ENCODE measurements at regions not wholly inside any gene's neighbourhood (a gene's known extent, or its start where the extent isn't known, plus 50 kb on each side); places are given as distances from the start of the nearest gene placed in this dataset.

GRCh38 chr2:19021100-19021476 lies 337.3 kb downstream of the OSR1 start:
- Histone ChIP-seq H3K4me1 (ENCODE audit: control insufficient read depth in 2 of 2, insufficient read depth in 2 of 2, low read length in 2 of 2) (no peaks in the 10 kb centered on the region), H3K4me3 (ENCODE audit: low read length in 2 of 2) (no peak overlapping the region), H3K27ac (ENCODE audit: low read depth in 1 of 2, low read length in 1 of 2) (no peak overlapping the region), H3K36me3 (ENCODE audit: control insufficient read depth in 2 of 2, insufficient read depth in 2 of 2, low read length in 1 of 2) (no peaks in the 10 kb centered on the region), H3K27me3 (ENCODE audit: control insufficient read depth in 2 of 2, insufficient read depth in 1 of 2, low read length in 1 of 2) (no peaks in the 10 kb centered on the region), H3K9me3 (ENCODE audit: control insufficient read depth in 2 of 2, insufficient read depth in 1 of 2, low read length in 1 of 2) (peaks cover 0 to 6% of the 10 kb centered on the region in 2 donors)
- 85% methylated on average over 4 of the region's 4 CpGs for WGBS
- DNase-seq (ENCODE audit: low read depth in 6 of 9, low spot score in 9 of 9): no peak

- H3K27me3 ChIP-seq (ENCODE audit: control insufficient read depth in 2 of 2, insufficient read depth in 1 of 2, low read length in 1 of 2): no peaks in the 10 kb centered on the region
- peaks cover 0 to 6% of the 10 kb centered on the region in 2 donors for H3K9me3 ChIP-seq (ENCODE audit: control insufficient read depth in 2 of 2, insufficient read depth in 1 of 2, low read length in 1 of 2)
- no peak overlapping the region for H3K4me3 ChIP-seq (ENCODE audit: low read length in 2 of 2)
- no peaks in the 10 kb centered on the region for H3K4me1 ChIP-seq (ENCODE audit: control insufficient read depth in 2 of 2, insufficient read depth in 2 of 2, low read length in 2 of 2)
- H3K27ac ChIP-seq (ENCODE audit: low read depth in 1 of 2, low read length in 1 of 2): no peak overlapping the region
- DNase-seq (ENCODE audit: low read depth in 6 of 9, low spot score in 9 of 9): no peak
- H3K36me3 ChIP-seq (ENCODE audit: control insufficient read depth in 2 of 2, insufficient read depth in 2 of 2, low read length in 1 of 2): no peaks in the 10 kb centered on the region
- WGBS: 90% methylated on average over 11 of the region's 11 CpGs
Measured at GRCh38 chr2:19020144-19021099, 338.0 kb downstream of the OSR1 start.

GRCh38 chr2:19009510-19009909 lies 348.9 kb downstream of the OSR1 start:
- WGBS: 71% methylated on average over 3 of the region's 3 CpGs

GRCh38 chr2:19003554-19003953 lies 354.9 kb downstream of the OSR1 start:
- H3K27ac ChIP-seq (ENCODE audit: low read depth in 1 of 2, low read length in 1 of 2): no peak overlapping the region
- DNase-seq (ENCODE audit: low read depth in 6 of 9, low spot score in 9 of 9): no peak

More at GRCh38 chr2:19009510-19009909, 348.9 kb downstream of the OSR1 start:
- Histone ChIP-seq H3K4me1 (ENCODE audit: control insufficient read depth in 2 of 2, insufficient read depth in 2 of 2, low read length in 2 of 2) (no peaks in the 10 kb centered on the region), H3K4me3 (ENCODE audit: low read length in 2 of 2) (no peak overlapping the region), H3K9me3 (ENCODE audit: control insufficient read depth in 2 of 2, insufficient read depth in 1 of 2, low read length in 1 of 2) (no peaks in the 10 kb centered on the region), H3K27ac (ENCODE audit: low read depth in 1 of 2, low read length in 1 of 2) (no peak overlapping the region), H3K36me3 (ENCODE audit: control insufficient read depth in 2 of 2, insufficient read depth in 2 of 2, low read length in 1 of 2) (no peaks in the 10 kb centered on the region), H3K27me3 (ENCODE audit: control insufficient read depth in 2 of 2, insufficient read depth in 1 of 2, low read length in 1 of 2) (no peaks in the 10 kb centered on the region)
- no peak for DNase-seq (ENCODE audit: low read depth in 6 of 9, low spot score in 9 of 9)

GRCh38 chr2:19000776-19001175 lies 357.6 kb downstream of the OSR1 start:
- Histone ChIP-seq H3K9me3 (ENCODE audit: control insufficient read depth in 2 of 2, insufficient read depth in 1 of 2, low read length in 1 of 2) (no peaks in the 10 kb centered on the region), H3K27me3 (ENCODE audit: control insufficient read depth in 2 of 2, insufficient read depth in 1 of 2, low read length in 1 of 2) (no peaks in the 10 kb centered on the region), H3K27ac (ENCODE audit: low read depth in 1 of 2, low read length in 1 of 2) (no peak overlapping the region), H3K4me1 (ENCODE audit: control insufficient read depth in 2 of 2, insufficient read depth in 2 of 2, low read length in 2 of 2) (no peaks in the 10 kb centered on the region), H3K36me3 (ENCODE audit: control insufficient read depth in 2 of 2, insufficient read depth in 2 of 2, low read length in 1 of 2) (no peaks in the 10 kb centered on the region), H3K4me3 (ENCODE audit: low read length in 2 of 2) (no peak overlapping the region)
- DNase-seq (ENCODE audit: low read depth in 6 of 9, low spot score in 9 of 9): no peak
- WGBS: 94% methylated on average over 3 of the region's 3 CpGs

More at GRCh38 chr2:19003554-19003953, 354.9 kb downstream of the OSR1 start:
- no peaks in the 10 kb centered on the region for H3K36me3 ChIP-seq (ENCODE audit: control insufficient read depth in 2 of 2, insufficient read depth in 2 of 2, low read length in 1 of 2)
- H3K4me3 ChIP-seq (ENCODE audit: low read length in 2 of 2): no peak overlapping the region
- H3K4me1 ChIP-seq (ENCODE audit: control insufficient read depth in 2 of 2, insufficient read depth in 2 of 2, low read length in 2 of 2): no peaks in the 10 kb centered on the region
- H3K9me3 ChIP-seq (ENCODE audit: control insufficient read depth in 2 of 2, insufficient read depth in 1 of 2, low read length in 1 of 2): no peaks in the 10 kb centered on the region
- H3K27me3 ChIP-seq (ENCODE audit: control insufficient read depth in 2 of 2, insufficient read depth in 1 of 2, low read length in 1 of 2): no peaks in the 10 kb centered on the region

GRCh38 chr2:18999198-18999597 lies 359.2 kb downstream of the OSR1 start:
- Histone ChIP-seq H3K27me3 (ENCODE audit: control insufficient read depth in 2 of 2, insufficient read depth in 1 of 2, low read length in 1 of 2) (no peaks in the 10 kb centered on the region), H3K9me3 (ENCODE audit: control insufficient read depth in 2 of 2, insufficient read depth in 1 of 2, low read length in 1 of 2) (no peaks in the 10 kb centered on the region), H3K27ac (ENCODE audit: low read depth in 1 of 2, low read length in 1 of 2) (no peak overlapping the region), H3K4me3 (ENCODE audit: low read length in 2 of 2) (no peak overlapping the region), H3K36me3 (ENCODE audit: control insufficient read depth in 2 of 2, insufficient read depth in 2 of 2, low read length in 1 of 2) (no peaks in the 10 kb centered on the region), H3K4me1 (ENCODE audit: control insufficient read depth in 2 of 2, insufficient read depth in 2 of 2, low read length in 2 of 2) (no peaks in the 10 kb centered on the region)
- 90% methylated on average over 2 of the region's 2 CpGs for WGBS
- DNase-seq (ENCODE audit: low read depth in 6 of 9, low spot score in 9 of 9): no peak

- Histone ChIP-seq H3K27me3 (ENCODE audit: control insufficient read depth in 2 of 2, insufficient read depth in 1 of 2, low read length in 1 of 2) (no peaks in the 10 kb centered on the region), H3K4me1 (ENCODE audit: control insufficient read depth in 2 of 2, insufficient read depth in 2 of 2, low read length in 2 of 2) (no peaks in the 10 kb centered on the region), H3K9me3 (ENCODE audit: control insufficient read depth in 2 of 2, insufficient read depth in 1 of 2, low read length in 1 of 2) (no peaks in the 10 kb centered on the region), H3K4me3 (ENCODE audit: low read length in 2 of 2) (no peak overlapping the region), H3K36me3 (ENCODE audit: control insufficient read depth in 2 of 2, insufficient read depth in 2 of 2, low read length in 1 of 2) (no peaks in the 10 kb centered on the region), H3K27ac (ENCODE audit: low read depth in 1 of 2, low read length in 1 of 2) (no peak overlapping the region)
- no peak for DNase-seq (ENCODE audit: low read depth in 6 of 9, low spot score in 9 of 9)
- 85% methylated on average over 1 of the region's 1 CpG for WGBS
Measured at GRCh38 chr2:18998491-18998890, 359.9 kb downstream of the OSR1 start.

- WGBS: 99% methylated on average over 3 of the region's 3 CpGs
- H3K36me3 ChIP-seq (ENCODE audit: control insufficient read depth in 2 of 2, insufficient read depth in 2 of 2, low read length in 1 of 2): no peaks in the 10 kb centered on the region
- no peak overlapping the region for H3K27ac ChIP-seq (ENCODE audit: low read depth in 1 of 2, low read length in 1 of 2)
- no peaks in the 10 kb centered on the region for H3K9me3 ChIP-seq (ENCODE audit: control insufficient read depth in 2 of 2, insufficient read depth in 1 of 2, low read length in 1 of 2)
- no peak for DNase-seq (ENCODE audit: low read depth in 6 of 9, low spot score in 9 of 9)
- H3K27me3 ChIP-seq (ENCODE audit: control insufficient read depth in 2 of 2, insufficient read depth in 1 of 2, low read length in 1 of 2): no peaks in the 10 kb centered on the region
- H3K4me1 ChIP-seq (ENCODE audit: control insufficient read depth in 2 of 2, insufficient read depth in 2 of 2, low read length in 2 of 2): no peaks in the 10 kb centered on the region
- H3K4me3 ChIP-seq (ENCODE audit: low read length in 2 of 2): no peak overlapping the region
Measured at GRCh38 chr2:18993756-18994338, 364.6 kb downstream of the OSR1 start.
